K562 (cell line): ENCODE measurements at regions not wholly inside any gene's neighbourhood (a gene's known extent, or its start where the extent isn't known, plus 50 kb on each side); places are given as distances from the start of the nearest gene placed in this dataset.

Experiments used
- ATAC-seq: fragments of 200-7000 bp; cut with Tn5 transposase; 3 replicates; pipeline ENCODE4 v1.9.1; 2020; ENCODE audit warnings: moderate library complexity
- BruUV-seq: library from RNA; stranded (reverse); fragments of 400-500 nt; replicated peaks from 2 replicates; lab custom pipeline; 2021; lab: Mats Ljungman, UMichigan
- CTCF ChIA-PET: fragments of 300-600 bp; formaldehyde crosslinking; extraction: SDS; loops from one replicate; lab custom pipeline; 2021; ENCODE audit warnings: low intra/inter-chr PET ratio; lab: Yijun Ruan, JAX
- POLR2A ChIA-PET: fragments of 300-600, 350-650 bp; sonication (Branson Sonifier 250); formaldehyde crosslinking; extraction: SDS; loops from one replicate; lab custom pipeline; 2021; ENCODE audit warnings: antibody characterized with exemption, inconsistent platforms; lab: Yijun Ruan, JAX
- DNase-seq, 4 experiments: peaks; one replicate each; pipeline versions ENCODE4 v3.0.0 to v3.0.0-alpha.2; 2011 to 2018; ENCODE audit warnings: low spot score in 3 of 4, mixed read lengths in 3 of 4; ENCODE audit errors: extremely low read depth in 1 of 4
- FAIRE-seq: peaks from 2 replicates; lab custom pipeline; 2011; peaks lifted over from hg19 to GRCh38; lab: Jason Lieb, UNC
- H2AFZ ChIP-seq: 2 replicates; pipeline ENCODE4 v1.6.0; 2011; ENCODE audit warnings: low read depth, low read length, control low read depth, inconsistent platforms
- H3K27ac ChIP-seq: fragments of 200-600 bp; 3 replicates; pipeline ENCODE4 v1.8.0; 2011; ENCODE audit warnings: low read depth, mild to moderate bottlenecking, control low read depth, inconsistent platforms, low read length, moderate library complexity, mixed read lengths; ENCODE audit errors: extremely low read depth
- H3K27me3 ChIP-seq, 2 experiments: fragments of 300-600 bp in 1 of 2; 2 replicates in 1 of 2; 3 replicates in 1 of 2; pipeline versions ENCODE4 v1.6.0 to v1.8.0; 2011; ENCODE audit warnings: inconsistent platforms in 2 of 2, low read length in 2 of 2, mild to moderate bottlenecking in 1 of 2, mixed read lengths in 1 of 2, moderate library complexity in 1 of 2; ENCODE audit not compliant: control insufficient read depth in 2 of 2, insufficient read depth in 2 of 2
- H3K36me3 ChIP-seq: fragments of 300-600 bp; 3 replicates; pipeline ENCODE4 v1.8.0; 2011; ENCODE audit warnings: mild to moderate bottlenecking, low read length, inconsistent platforms; ENCODE audit not compliant: control insufficient read depth, insufficient read depth
- H3K4me1 ChIP-seq, 2 experiments: fragments of 200-600 bp in 1 of 2; replicated peaks in 1 of 2; 2 replicates in 1 of 2; 3 replicates in 1 of 2; pipeline versions ENCODE4 v1.5.1 to v1.8.0; 2011; ENCODE audit warnings: inconsistent platforms in 2 of 2, low read length in 2 of 2, mild to moderate bottlenecking in 1 of 2, mixed read lengths in 1 of 2, moderate library complexity in 1 of 2; ENCODE audit not compliant: control insufficient read depth in 2 of 2, insufficient read depth in 2 of 2
- H3K4me2 ChIP-seq: 2 replicates; pipeline ENCODE4 v1.6.1; 2011; ENCODE audit warnings: low read length, control low read depth, inconsistent platforms, mixed read lengths; ENCODE audit not compliant: insufficient read depth
- H3K4me3 ChIP-seq: fragments of 200-600 bp; sonication (generic), shearing (Covaris generic); 2 replicates; pipeline ENCODE4 v1.5.1; 2016; ENCODE audit warnings: control low read depth, inconsistent platforms
- H3K79me2 ChIP-seq: fragments of 200-600 bp; 3 replicates; pipeline ENCODE4 v1.8.0; 2011; ENCODE audit warnings: low read length, inconsistent platforms; ENCODE audit not compliant: control insufficient read depth, insufficient read depth
- H3K9ac ChIP-seq, 2 experiments: 2 replicates each; pipeline versions ENCODE4 v1.6.0 to v1.6.1; 2011; ENCODE audit warnings: low read depth in 2 of 2, low read length in 2 of 2, control low read depth in 1 of 2, inconsistent platforms in 1 of 2, mild to moderate bottlenecking in 1 of 2, mixed read lengths in 1 of 2; ENCODE audit not compliant: insufficient read depth in 1 of 2
- H3K9me1 ChIP-seq: one replicate; pipeline ENCODE4 v1.6.0; 2011; ENCODE audit warnings: inconsistent platforms, mild to moderate bottlenecking, low read length, moderate library complexity; ENCODE audit not compliant: control insufficient read depth, insufficient read depth
- H3K9me3 ChIP-seq: replicated peaks from 2 replicates; pipeline ENCODE4 v1.5.1; 2011; ENCODE audit warnings: low read depth, low read length, inconsistent platforms; ENCODE audit not compliant: control insufficient read depth, insufficient read depth
- H4K20me1 ChIP-seq: replicated peaks from 2 replicates; pipeline ENCODE4 v1.6.1; 2011; ENCODE audit warnings: low read length, inconsistent platforms, mixed read lengths; ENCODE audit not compliant: control insufficient read depth, insufficient read depth
- CREB1 ChIP-seq, 2 experiments: sonication (generic) in 1 of 2; formaldehyde crosslinking in 1 of 2; IDR thresholded peaks; 2 replicates each; pipeline versions ENCODE4 v1.6.1 to v1.8.0; 2012 to 2022; ENCODE audit warnings: inconsistent platforms in 1 of 2, mild to moderate bottlenecking in 1 of 2, missing genetic modification reagents in 1 of 2, moderate library complexity in 1 of 2
- PHB2 ChIP-seq: fragments of 450-650 bp; IDR thresholded peaks from 2 replicates; pipeline ENCODE4 v1.6.1; 2017; ENCODE audit warnings: low read depth
- POLR2B ChIP-seq: fragments of 450-650 bp; IDR thresholded peaks from 2 replicates; pipeline ENCODE4 v1.6.1; 2018; ENCODE audit warnings: low read depth; ENCODE audit not compliant: partially characterized antibody
- ZNF146 ChIP-seq: IDR thresholded peaks from one replicate; pipeline ENCODE4 v1.6.1; 2018; ENCODE audit warnings: missing compliant biosample characterization; ENCODE audit not compliant: unreplicated experiment
- ZNF445 ChIP-seq: fragments of 250-450 bp; sonication (Bioruptor Pico); IDR thresholded peaks from 2 replicates; pipeline ENCODE4 v1.4.0; 2020; ENCODE audit warnings: low read depth, mild to moderate bottlenecking, moderate library complexity
- ZNF707 ChIP-seq: fragments of 250-450 bp; sonication (Bioruptor Pico); conservative IDR thresholded peaks from 2 replicates; pipeline ENCODE4 v1.8.0; 2022; ENCODE audit warnings: inconsistent platforms, mild to moderate bottlenecking, moderate library complexity
- ZNF740 ChIP-seq, 3 experiments: fragments of 200-800 bp in 1 of 3; sonication (Bioruptor generic) in 1 of 3; sonication (generic) in 1 of 3; formaldehyde crosslinking in 1 of 3; IDR thresholded peaks; 2 replicates each; pipeline versions ENCODE4 v1.6.1 to v1.8.0; 2016 to 2022; ENCODE audit warnings: mild to moderate bottlenecking in 2 of 3, missing compliant biosample characterization in 2 of 3, missing genetic modification characterization in 2 of 3, missing genetic modification reagents in 1 of 3
- WGBS: fragments of 100-300 bp; shearing (Covaris generic); methylation state at CpG from one replicate; pipeline ENCODE4 v1.1.6; 2016; ENCODE audit warnings: low coverage, mixed read lengths; ENCODE audit not compliant: insufficient coverage; ENCODE audit errors: missing lambda C conversion rate; 5-methylcytosine and 5-hydroxymethylcytosine counted together
- in situ Hi-C: fragments of 300-500 bp; cut with MboI; formaldehyde crosslinking; loops from 4 replicates; pipeline ENCODE4 v1.15.0; 2018; ENCODE audit warnings: inconsistent platforms, mixed read lengths
- intact Hi-C: fragments of 100-400 bp; cut with micrococcal nuclease; formaldehyde crosslinking; loops from 2 replicates; pipeline ENCODE4 v1.14.2; 2022

- intact Hi-C loops (no loop called here), in situ Hi-C loops (no loop called here)
- Histone ChIP-seq H3K4me1 (no peaks in the 10 kb centered on the region), H4K20me1 (no peaks in the 10 kb centered on the region), H3K27ac (no peak overlapping the region), H3K9me1 (no peaks in the 10 kb centered on the region), H3K4me3 (no peak overlapping the region), H3K4me2 (no peak overlapping the region), H3K9me3 (no peaks in the 10 kb centered on the region), H3K27me3 (peaks cover 0 to 6% of the 10 kb centered on the region in 2 experiments; a peak in 2 of 5 replicates), H3K9ac (no peak overlapping the region), H3K36me3 (no peaks in the 10 kb centered on the region), H3K79me2 (no peaks in the 10 kb centered on the region), H2AFZ (no peak overlapping the region)
- ChIA-PET CTCF (no interaction called here), POLR2A (no interaction called here)
- WGBS = 0% methylated on average over 2 of the region's 3 CpGs
- no TSS peak for BruUV-seq
- no peak for TF ChIP-seq CREB1 (IDR thresholded peaks at IDR 0.05)
- no peak for TF ChIP-seq CREB1 (CRISPR knock-in tag; IDR thresholded peaks at IDR 0.05)
- no peak for TF ChIP-seq ZNF740 (CRISPR knock-in tag; IDR thresholded peaks at IDR 0.05)
- TF ChIP-seq ZNF740 (tag; IDR thresholded peaks at IDR 0.05) = no peak
- no peak for TF ChIP-seq PHB2
- TF ChIP-seq ZNF707 (CRISPR knock-in tag) = no peak
- TF ChIP-seq ZNF146 (CRISPR knock-in tag) = no peak
- no peak for TF ChIP-seq POLR2B
- no peak for TF ChIP-seq ZNF445 (CRISPR knock-in tag)
- FAIRE-seq = no peak
- no peak for DNase-seq
- no peak for ATAC-seq
Observed at GRCh38 chr2:234590076-234590475, 93.2 kb upstream of the ARL4C start.
